Stimulated activated memory B cell treated with anti-CD40 and anti-IgM and Interleukin-4, amounts not matched to agents 10 μg/mL and 1 μg/mL and 100 μg/mL, for 72 hours (primary cell): ENCODE measurements at regions not wholly inside any gene's neighbourhood (a gene's known extent, or its start where the extent isn't known, plus 50 kb on each side); places are given as distances from the start of the nearest gene placed in this dataset.

Experiments used
- ATAC-seq: fragments of 150-1000 bp; cut with Tn5 transposase; 2 replicates; pipeline ENCODE4 v1.10.0; 2021
- H3K27ac Mint-ChIP-seq: one replicate; pipeline ENCODE4 v1.8.0; 2022; ENCODE audit warnings: mild to moderate bottlenecking, mixed read lengths
- H3K27me3 Mint-ChIP-seq: one replicate; pipeline ENCODE4 v1.8.0; 2022; ENCODE audit warnings: mixed read lengths
- H3K36me3 Mint-ChIP-seq: one replicate; pipeline ENCODE4 v1.8.0; 2022; ENCODE audit warnings: mixed read lengths
- H3K4me1 Mint-ChIP-seq: one replicate; pipeline ENCODE4 v1.8.0; 2022; ENCODE audit warnings: mixed read lengths
- H3K4me3 Mint-ChIP-seq: one replicate; pipeline ENCODE4 v1.8.0; 2022; ENCODE audit warnings: mild to moderate bottlenecking, moderate library complexity, mixed read lengths
- H3K9me3 Mint-ChIP-seq: one replicate; pipeline ENCODE4 v1.8.0; 2022; ENCODE audit warnings: mixed read lengths

DNA sequence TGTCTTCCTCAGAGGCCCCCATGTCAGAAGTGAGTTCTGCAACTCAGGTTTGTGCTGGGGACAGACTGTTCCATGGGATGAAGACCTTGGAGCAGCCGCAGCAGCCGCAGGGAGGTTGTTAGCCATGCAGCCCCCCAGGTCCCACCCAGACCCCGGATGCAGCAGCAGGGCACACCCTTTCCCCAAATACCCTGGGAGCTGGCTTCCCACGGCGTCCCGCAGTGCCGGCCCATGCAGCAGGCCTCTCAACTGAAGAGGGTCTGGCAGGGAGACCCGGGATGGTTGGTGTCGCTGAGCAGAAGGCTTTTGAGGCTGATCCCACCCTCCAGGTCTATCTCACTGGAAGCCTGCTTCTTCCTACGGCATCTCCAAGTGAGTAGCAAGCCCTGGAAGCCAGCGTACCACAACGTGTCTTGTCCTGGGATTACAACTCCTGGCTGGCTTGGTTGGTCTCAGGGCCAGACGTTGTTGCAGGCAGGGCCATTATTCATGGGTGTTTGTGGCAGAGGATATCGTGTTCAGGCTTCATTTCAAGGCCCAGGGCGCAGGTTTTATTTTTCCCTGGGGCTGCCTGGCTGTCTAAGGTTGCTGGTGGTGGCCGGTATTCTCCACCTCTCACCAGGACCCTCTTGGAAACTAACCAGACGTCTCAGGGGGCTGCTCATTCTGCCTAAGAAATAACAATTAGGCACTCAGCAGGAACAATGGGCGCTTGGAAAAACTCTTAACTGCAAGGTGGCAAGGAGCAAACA, 223.2 kb downstream of the C16orf95 start:
- no peaks in the 10 kb centered on the region for H3K9me3 Mint-ChIP-seq
- no peak for ATAC-seq
- H3K4me1 Mint-ChIP-seq, result no peaks in the 10 kb centered on the region
- H3K27me3 Mint-ChIP-seq, result peaks cover 10% of the 10 kb centered on the region
- H3K36me3 Mint-ChIP-seq, result no peaks in the 10 kb centered on the region
- H3K27ac Mint-ChIP-seq, result no peak overlapping the region
- no peak overlapping the region for H3K4me3 Mint-ChIP-seq

DNA sequence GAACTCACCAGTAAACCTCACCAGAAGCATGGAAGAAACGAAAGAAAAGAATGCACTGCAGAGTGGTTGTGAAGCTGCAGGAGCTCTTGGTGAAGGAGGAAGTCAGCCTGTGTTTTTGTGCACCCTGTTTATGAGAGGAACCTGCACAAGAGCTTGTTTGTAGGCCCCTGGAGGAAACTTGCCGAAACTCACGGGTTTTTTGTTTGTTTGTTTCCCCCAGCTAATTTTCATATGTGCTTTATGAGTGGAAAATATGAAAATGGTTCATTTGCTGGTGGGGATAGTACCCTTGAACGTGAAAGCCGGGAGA, 222.7 kb downstream of the C16orf95 start:
- H3K27me3 Mint-ChIP-seq, result peaks cover 10% of the 10 kb centered on the region
- H3K4me1 Mint-ChIP-seq, result no peaks in the 10 kb centered on the region
- no peak overlapping the region for H3K27ac Mint-ChIP-seq
- H3K9me3 Mint-ChIP-seq, result no peaks in the 10 kb centered on the region
- H3K36me3 Mint-ChIP-seq, result no peaks in the 10 kb centered on the region
- no peak for ATAC-seq
- H3K4me3 Mint-ChIP-seq, result no peak overlapping the region

DNA sequence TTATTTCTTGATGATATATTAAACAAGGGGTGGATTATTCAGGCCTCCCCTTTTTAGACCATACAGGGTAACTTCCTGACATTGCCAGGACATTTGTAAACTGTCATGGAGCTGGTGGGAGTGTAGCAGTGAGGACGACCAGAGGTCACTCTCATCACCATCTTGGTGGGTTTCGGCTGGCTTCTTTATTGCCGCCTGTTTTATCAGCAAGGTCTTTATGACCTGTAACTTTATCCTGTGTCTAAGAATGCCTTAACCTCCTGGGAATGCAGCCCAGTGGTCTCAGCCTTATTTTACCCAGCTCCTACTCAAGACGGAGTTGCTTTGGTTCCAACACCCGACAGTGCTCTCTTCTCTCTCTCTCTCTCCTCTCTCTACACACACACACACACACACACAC, 221.9 kb downstream of the C16orf95 start:
- no peak for ATAC-seq
- Mint-ChIP-seq H3K4me1 (no peaks in the 10 kb centered on the region), H3K4me3 (no peak overlapping the region), H3K9me3 (no peaks in the 10 kb centered on the region), H3K27me3 (peaks cover 10% of the 10 kb centered on the region), H3K36me3 (no peaks in the 10 kb centered on the region), H3K27ac (no peak overlapping the region)

DNA sequence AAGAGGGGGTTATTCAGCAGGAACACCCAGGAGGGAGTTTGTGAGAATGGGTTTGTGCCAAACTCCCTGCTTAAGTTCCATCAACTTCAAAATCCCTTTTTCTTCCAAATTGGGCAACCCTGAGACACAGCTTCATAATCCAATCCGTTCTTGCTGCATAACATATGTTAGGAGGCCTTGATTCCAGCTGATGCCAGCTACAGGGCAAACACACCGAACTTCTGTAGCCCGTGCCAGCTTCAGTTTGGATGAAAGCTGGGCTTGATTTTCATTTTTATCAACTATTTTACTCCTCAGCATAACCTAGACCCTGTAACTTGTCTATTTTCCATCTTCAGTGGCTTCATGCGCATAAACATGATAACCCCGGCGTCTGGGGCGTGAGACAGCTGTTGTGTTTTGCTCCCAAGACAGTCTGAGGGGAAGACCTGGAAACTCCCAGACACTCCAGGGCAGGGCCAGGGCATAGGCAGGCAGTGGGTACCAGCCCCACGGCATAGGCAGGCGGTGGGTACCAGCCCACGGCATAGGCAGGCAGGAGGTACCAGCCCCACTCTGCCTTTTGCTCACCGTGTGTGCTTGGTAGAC, 220.4 kb downstream of the C16orf95 start:
- Mint-ChIP-seq H3K4me3 (no peak overlapping the region), H3K27me3 (peaks cover 10% of the 10 kb centered on the region), H3K27ac (no peak overlapping the region), H3K4me1 (no peaks in the 10 kb centered on the region), H3K9me3 (no peaks in the 10 kb centered on the region), H3K36me3 (no peaks in the 10 kb centered on the region)
- no peak for ATAC-seq

DNA sequence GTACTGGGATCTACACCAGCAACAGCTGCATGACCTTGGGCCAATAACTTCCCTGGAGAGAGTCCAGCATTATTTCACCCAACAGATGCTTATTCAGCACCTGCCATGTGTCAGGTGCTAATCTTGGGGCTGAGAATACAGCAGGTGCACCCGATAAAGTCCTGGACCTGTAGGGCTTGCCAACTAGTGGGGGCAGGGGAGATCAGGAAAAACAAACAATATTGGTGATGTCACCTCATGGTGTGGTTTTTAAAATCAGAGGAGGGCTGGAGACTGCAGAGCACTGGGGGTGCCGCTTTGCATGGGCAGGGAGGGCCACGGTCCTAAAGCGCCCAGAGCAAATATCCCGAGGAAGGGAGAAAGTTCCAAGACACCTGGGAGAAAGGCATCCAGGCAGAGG, 218.8 kb downstream of the C16orf95 start:
- Mint-ChIP-seq H3K9me3 (no peaks in the 10 kb centered on the region), H3K27ac (no peak overlapping the region), H3K4me1 (no peaks in the 10 kb centered on the region), H3K36me3 (no peaks in the 10 kb centered on the region), H3K4me3 (no peak overlapping the region), H3K27me3 (peaks cover 10% of the 10 kb centered on the region)
- no peak for ATAC-seq

DNA sequence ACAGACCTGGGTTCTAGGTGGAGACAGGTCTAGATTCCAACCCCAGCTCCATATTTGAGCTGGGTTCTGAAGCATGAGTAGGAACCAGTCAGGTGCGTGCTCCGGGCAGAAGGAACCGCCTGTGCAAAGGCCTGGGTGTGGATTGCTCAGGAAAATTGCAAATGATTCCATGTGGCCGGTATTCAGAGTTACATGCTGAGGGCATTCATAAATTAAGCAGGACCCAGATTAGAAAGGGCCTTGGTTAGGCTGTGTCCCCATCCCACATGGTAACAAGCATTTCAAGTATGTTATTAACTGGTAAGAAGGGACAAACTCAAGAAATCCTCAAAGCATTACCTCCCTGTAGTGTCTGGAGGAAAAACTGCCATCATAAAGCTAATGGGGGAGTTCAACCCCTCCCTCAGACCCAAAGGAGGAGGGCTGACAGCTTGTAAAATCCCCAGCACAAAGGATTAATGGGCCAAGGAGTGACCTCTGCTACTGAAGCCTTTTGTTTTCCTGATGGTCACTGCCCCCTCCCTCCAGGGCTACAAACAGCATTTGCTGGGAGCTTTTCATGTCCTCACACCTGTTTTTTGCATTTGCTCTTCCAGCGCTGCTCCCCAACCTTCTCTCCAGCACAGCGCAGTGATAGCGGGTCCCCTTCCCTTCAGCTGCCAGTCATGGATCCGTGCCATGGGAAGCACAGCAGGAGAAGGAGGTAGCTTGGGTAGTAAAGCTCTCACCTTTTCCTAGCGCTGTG, 218.0 kb downstream of the C16orf95 start:
- no peak overlapping the region for H3K27ac Mint-ChIP-seq
- H3K4me3 Mint-ChIP-seq, result no peak overlapping the region
- no peaks in the 10 kb centered on the region for H3K36me3 Mint-ChIP-seq
- H3K9me3 Mint-ChIP-seq, result no peaks in the 10 kb centered on the region
- H3K27me3 Mint-ChIP-seq, result peaks cover 10% of the 10 kb centered on the region
- H3K4me1 Mint-ChIP-seq, result no peaks in the 10 kb centered on the region
- ATAC-seq, result no peak

DNA sequence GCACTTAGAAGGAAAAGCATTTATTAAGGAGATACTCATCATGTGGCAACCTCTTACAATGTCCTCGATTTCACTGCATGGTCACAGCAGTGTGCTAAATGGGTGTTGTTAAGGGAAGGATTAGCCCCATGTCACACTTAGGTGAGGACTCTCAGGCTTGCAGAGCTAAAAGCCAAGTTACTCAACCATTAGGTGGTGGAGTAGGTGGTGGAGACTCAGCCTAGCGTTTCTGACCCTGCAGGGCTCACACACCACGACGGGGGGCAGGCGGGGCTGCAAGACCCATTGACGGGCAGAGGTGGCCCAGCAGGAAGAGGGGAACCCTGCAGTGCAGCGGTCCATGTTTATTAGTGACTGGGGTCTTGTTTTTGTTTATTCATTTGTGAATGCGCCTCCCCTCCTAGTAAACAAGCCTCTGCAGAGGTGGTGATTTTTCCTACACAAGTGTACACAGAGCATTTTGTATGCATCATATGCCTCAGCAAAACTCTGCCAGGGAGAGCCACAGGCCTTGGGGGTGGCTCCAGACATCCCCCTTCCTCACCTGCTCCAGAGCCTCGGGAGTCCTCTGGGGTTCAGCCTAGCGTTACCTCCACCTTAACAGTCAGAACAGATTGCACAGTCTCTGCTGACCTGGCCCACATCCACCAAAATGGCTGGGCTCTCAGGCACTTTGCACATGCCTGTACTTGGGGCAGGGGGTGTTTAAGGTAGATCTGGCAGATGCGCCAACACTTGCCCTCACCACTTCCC, 216.7 kb downstream of the C16orf95 start:
- Mint-ChIP-seq H3K4me3 (no peak overlapping the region), H3K36me3 (no peaks in the 10 kb centered on the region), H3K27me3 (peaks cover 10% of the 10 kb centered on the region), H3K4me1 (no peaks in the 10 kb centered on the region), H3K27ac (no peak overlapping the region), H3K9me3 (no peaks in the 10 kb centered on the region)
- ATAC-seq, result no peak

DNA sequence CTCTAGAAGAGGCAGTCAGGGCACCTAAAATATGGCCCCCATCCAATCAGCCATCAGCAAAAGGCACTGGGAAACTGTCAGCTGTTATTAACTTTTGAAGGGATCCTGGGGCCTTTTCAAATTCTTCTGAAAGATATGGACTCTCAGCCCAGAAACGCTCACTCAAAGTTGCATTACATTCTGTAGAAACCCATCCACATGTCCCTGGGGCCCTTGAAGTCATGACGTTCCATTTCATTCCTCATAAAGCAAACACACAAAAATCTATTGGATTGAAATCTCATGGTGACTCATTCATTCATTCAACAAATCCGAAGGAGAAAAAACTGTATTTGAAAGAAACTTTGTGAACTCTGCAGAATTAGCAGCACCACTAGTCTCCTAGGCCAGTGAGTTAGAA, 215.3 kb downstream of the C16orf95 start:
- Mint-ChIP-seq H3K27me3 (peaks cover 10% of the 10 kb centered on the region), H3K4me1 (no peaks in the 10 kb centered on the region), H3K27ac (no peak overlapping the region), H3K4me3 (no peak overlapping the region), H3K36me3 (no peaks in the 10 kb centered on the region), H3K9me3 (no peaks in the 10 kb centered on the region)
- no peak for ATAC-seq

DNA sequence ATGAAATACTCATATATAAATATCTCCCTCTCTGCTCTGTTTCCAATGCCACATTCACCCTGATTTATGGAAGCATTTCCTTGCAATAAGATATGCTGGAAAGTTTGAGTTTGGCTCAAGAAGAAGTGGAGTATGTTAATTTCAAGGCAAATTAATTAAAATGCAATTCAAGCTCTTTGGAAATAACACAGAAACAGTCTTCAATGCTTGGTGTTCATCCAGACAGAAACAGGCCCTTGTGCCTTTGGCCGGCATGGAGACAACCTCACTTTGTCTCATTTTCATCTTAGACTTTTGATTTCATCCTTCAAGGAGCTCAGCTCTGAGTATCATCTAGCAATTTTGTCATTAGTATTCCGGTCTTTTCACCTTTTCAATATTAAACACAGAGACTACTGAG, 210.0 kb downstream of the C16orf95 start:
- Mint-ChIP-seq H3K27ac (no peak overlapping the region), H3K27me3 (peaks cover 14% of the 10 kb centered on the region), H3K4me3 (no peak overlapping the region), H3K9me3 (no peaks in the 10 kb centered on the region), H3K4me1 (no peaks in the 10 kb centered on the region), H3K36me3 (no peaks in the 10 kb centered on the region)
- ATAC-seq, result no peak

DNA sequence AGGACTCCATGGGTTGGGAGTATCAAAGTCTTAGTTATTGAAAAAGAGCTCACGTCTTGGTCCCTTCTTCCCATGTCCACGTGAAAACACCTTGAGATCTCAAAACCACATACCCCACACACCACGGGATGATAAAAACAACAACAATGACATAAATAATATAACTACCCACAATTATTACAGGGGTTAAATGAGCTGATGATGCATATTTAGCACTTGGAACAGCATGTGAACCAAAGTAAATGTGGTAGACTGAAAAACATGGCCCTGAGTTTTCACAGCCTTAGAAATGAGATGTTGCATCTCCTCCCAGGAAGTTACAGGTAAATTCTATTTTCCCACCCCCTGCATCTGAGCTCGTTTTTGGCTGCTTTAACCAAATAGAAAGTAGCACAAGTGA, 208.9 kb downstream of the C16orf95 start:
- no peak overlapping the region for H3K27ac Mint-ChIP-seq
- peaks cover 14% of the 10 kb centered on the region for H3K27me3 Mint-ChIP-seq
- no peak for ATAC-seq
- H3K4me1 Mint-ChIP-seq, result no peaks in the 10 kb centered on the region
- no peaks in the 10 kb centered on the region for H3K9me3 Mint-ChIP-seq
- no peaks in the 10 kb centered on the region for H3K36me3 Mint-ChIP-seq
- H3K4me3 Mint-ChIP-seq, result no peak overlapping the region

DNA sequence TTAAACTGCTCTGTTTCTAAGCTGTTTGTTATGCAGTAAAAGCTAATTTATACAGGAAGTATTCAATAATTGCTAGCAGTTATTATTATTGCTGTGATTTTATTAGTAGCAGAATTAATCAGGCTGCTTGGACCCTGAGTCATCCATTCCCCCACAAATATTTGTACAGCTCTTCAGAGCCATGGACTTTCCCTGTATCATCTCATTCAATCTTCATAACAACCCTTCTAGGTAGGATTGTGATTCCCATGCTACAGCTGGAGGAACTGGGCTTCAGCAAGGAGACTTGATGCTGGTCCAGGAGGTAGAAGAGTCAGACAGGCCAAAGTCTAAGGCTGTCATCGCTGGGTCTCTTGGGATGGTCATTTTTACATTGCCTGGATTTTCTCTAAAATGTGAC, 208.3 kb downstream of the C16orf95 start:
- ATAC-seq, result no peak
- Mint-ChIP-seq H3K4me3 (no peak overlapping the region), H3K4me1 (no peaks in the 10 kb centered on the region), H3K36me3 (no peaks in the 10 kb centered on the region), H3K27ac (no peak overlapping the region), H3K27me3 (peaks cover 14% of the 10 kb centered on the region), H3K9me3 (no peaks in the 10 kb centered on the region)

DNA sequence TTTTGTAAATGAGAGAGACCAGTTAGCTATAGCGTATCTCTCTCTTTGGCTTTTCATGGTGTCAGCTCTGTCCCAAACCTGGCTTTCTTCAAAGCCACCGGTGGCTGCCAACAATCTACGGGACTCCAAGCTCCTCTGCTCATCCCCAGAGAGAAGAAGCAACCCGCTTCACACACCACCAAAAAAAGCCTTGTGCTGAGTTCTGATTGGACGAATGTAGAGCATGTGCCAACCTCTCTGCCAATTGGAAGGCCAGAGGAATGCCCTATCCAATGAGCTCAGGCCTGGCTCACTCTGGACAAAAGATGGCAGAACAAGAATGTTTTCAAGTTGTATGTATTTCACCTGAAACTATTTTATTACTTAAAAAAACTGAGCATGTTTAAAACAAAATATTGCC, 202.4 kb downstream of the C16orf95 start:
- Mint-ChIP-seq H3K27me3 (peaks cover 21% of the 10 kb centered on the region), H3K4me1 (no peaks in the 10 kb centered on the region), H3K27ac (no peak overlapping the region), H3K9me3 (no peaks in the 10 kb centered on the region), H3K36me3 (no peaks in the 10 kb centered on the region), H3K4me3 (no peak overlapping the region)
- no peak for ATAC-seq

DNA sequence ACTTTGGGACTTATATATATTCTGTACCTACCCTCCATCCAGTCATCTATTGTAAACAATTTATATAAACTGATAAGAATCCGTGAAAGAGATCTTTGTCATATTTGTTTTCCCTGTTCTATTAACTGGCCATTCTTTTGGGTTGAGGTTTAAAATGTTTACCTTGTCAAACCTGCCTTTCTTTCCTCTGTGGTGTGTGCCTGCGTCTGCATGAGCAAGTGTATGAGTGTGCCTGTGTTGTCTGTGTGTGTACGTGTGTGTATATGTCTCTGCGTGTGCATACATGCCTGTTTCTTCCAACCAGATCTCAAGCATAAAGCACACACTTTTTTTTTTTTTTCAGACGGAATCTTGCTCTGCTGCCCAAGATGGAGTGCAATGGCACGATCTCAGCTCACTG, 201.5 kb downstream of the C16orf95 start:
- ATAC-seq, result no peak
- H3K4me1 Mint-ChIP-seq, result no peaks in the 10 kb centered on the region
- H3K36me3 Mint-ChIP-seq, result no peaks in the 10 kb centered on the region
- no peak overlapping the region for H3K4me3 Mint-ChIP-seq
- no peak overlapping the region for H3K27ac Mint-ChIP-seq
- no peaks in the 10 kb centered on the region for H3K9me3 Mint-ChIP-seq
- peaks cover 29% of the 10 kb centered on the region for H3K27me3 Mint-ChIP-seq

DNA sequence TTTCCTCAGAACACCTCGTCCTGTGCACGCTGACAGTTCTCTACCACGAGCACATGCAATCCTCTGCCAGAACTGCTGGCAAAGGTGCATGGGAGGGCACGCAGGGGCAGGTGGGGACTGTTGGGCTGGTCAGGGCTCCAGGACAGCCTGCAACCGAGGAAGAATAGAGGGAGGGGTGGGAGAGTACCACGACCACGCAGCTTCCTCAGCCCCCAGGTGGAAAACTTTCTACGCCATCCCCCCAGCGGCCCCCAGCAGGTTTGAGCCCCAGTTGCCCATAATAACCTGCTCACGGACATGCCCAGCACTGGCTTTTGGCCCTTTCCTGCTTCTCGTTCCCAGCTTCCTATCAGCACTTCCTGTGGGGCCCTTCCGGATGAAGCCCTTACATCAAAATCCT, 199.3 kb downstream of the C16orf95 start:
- Mint-ChIP-seq H3K27me3 (peaks cover 35% of the 10 kb centered on the region), H3K27ac (no peak overlapping the region), H3K4me3 (no peak overlapping the region), H3K9me3 (no peaks in the 10 kb centered on the region), H3K4me1 (no peaks in the 10 kb centered on the region), H3K36me3 (no peaks in the 10 kb centered on the region)
- ATAC-seq, result no peak

DNA sequence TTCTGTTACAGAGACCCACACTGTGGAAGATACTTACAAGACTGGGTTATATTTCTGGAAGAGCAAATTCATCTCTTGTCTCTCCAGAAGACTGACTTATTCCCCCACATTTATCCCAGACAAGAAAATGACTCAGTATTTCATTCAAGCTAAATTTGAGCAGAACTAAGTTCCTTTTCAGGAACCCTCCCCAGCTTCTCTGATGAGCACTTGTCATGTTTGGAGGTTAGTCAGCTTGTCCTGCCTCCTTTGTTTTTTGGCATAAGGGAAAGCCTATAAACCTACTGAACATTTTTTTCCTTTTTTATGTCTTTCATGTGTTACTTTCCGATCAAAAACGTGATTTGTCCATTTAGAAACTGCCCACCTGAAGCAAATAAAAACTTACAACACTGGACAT, 198.0 kb downstream of the C16orf95 start:
- Mint-ChIP-seq H3K4me3 (no peak overlapping the region), H3K4me1 (no peaks in the 10 kb centered on the region), H3K27me3 (peaks cover 35% of the 10 kb centered on the region), H3K9me3 (no peaks in the 10 kb centered on the region), H3K36me3 (no peaks in the 10 kb centered on the region), H3K27ac (no peak overlapping the region)
- ATAC-seq, result no peak
